IMR-90 (cell line): ENCODE measurements at regions not wholly inside any gene's neighbourhood (a gene's known extent, or its start where the extent isn't known, plus 50 kb on each side); places are given as distances from the start of the nearest gene placed in this dataset.

ENCODE experiments used
- ATAC-seq: fragments of 200-7000 bp; cut with Tn5 transposase; 2 replicates; pipeline ENCODE4 v1.9.1; 2020; ENCODE audit warnings: low read depth, mild to moderate bottlenecking, moderate library complexity
- BruUV-seq: library from RNA; stranded (reverse); fragments of 400-500 nt; replicated peaks from 2 replicates; lab custom pipeline; 2021; lab: Mats Ljungman, UMichigan
- CTCF ChIA-PET: fragments of 300-600 bp; formaldehyde crosslinking; extraction: SDS; loops from one replicate; lab custom pipeline; 2021; ENCODE audit warnings: antibody characterized with exemption; lab: Yijun Ruan, JAX
- POLR2A ChIA-PET: fragments of 300-600 bp; sonication (Branson Sonifier 250); formaldehyde crosslinking; loops from one replicate; lab custom pipeline; 2022; ENCODE audit warnings: antibody characterized with exemption; ENCODE audit not compliant: unreplicated experiment; lab: Charles Lee
- DNase-seq: peaks from one replicate; pipeline ENCODE4 v3.0.0; 2013
- H2AFZ ChIP-seq: replicated peaks from 2 replicates; pipeline ENCODE3; 2013; ENCODE audit warnings: low read length, mild to moderate bottlenecking; ENCODE audit not compliant: poor library complexity
- H2AK5ac ChIP-seq: 2 replicates; pipeline ENCODE4 v1.6.1; 2013; ENCODE audit warnings: low read depth, low read length, inconsistent platforms
- H2AK9ac ChIP-seq: replicated peaks from 2 replicates; pipeline ENCODE3; 2013; ENCODE audit warnings: mild to moderate bottlenecking, low read depth, low read length, moderate library complexity; ENCODE audit not compliant: poor library complexity
- H2BK120ac ChIP-seq: 2 replicates; pipeline ENCODE4 v1.6.1; 2013; ENCODE audit warnings: low read depth, low read length, inconsistent platforms
- H2BK15ac ChIP-seq: 3 replicates; pipeline ENCODE4 v1.6.1; 2013; ENCODE audit warnings: low read depth, low read length, inconsistent platforms
- H2BK20ac ChIP-seq: 2 replicates; pipeline ENCODE4 v1.6.1; 2013; ENCODE audit warnings: low read depth, mild to moderate bottlenecking, inconsistent platforms, low read length, moderate library complexity
- H2BK5ac ChIP-seq: 2 replicates; pipeline ENCODE4 v1.6.1; 2013; ENCODE audit warnings: mild to moderate bottlenecking, low read depth, low read length, inconsistent platforms; ENCODE audit not compliant: poor library complexity, severe bottlenecking
- H3K14ac ChIP-seq: replicated peaks from 2 replicates; pipeline ENCODE4 v1.6.1; 2013; ENCODE audit warnings: low read depth, low read length, inconsistent platforms
- H3K18ac ChIP-seq: 2 replicates; pipeline ENCODE4 v1.6.1; 2013; ENCODE audit warnings: low read depth, low read length, control low read depth
- H3K23ac ChIP-seq: 2 replicates; pipeline ENCODE4 v1.6.1; 2013; ENCODE audit warnings: low read depth, low read length, inconsistent platforms
- H3K27ac ChIP-seq: 2 replicates; pipeline ENCODE4 v1.5.1; 2013; ENCODE audit warnings: mild to moderate bottlenecking, control low read depth, low read length; ENCODE audit not compliant: insufficient read depth
- H3K27me3 ChIP-seq: 2 replicates; pipeline ENCODE4 v1.6.1; 2013; ENCODE audit warnings: low read length; ENCODE audit not compliant: control insufficient read depth, insufficient read depth
- H3K36me3 ChIP-seq: 2 replicates; pipeline ENCODE4 v1.6.1; 2013; ENCODE audit warnings: low read length, mixed read lengths; ENCODE audit not compliant: control insufficient read depth, insufficient read depth
- H3K4ac ChIP-seq: 2 replicates; pipeline ENCODE4 v1.6.1; 2013; ENCODE audit warnings: low read depth, low read length, inconsistent platforms
- H3K4me1 ChIP-seq: 2 replicates; pipeline ENCODE4 v1.6.1; 2013; ENCODE audit warnings: low read length, mixed read lengths; ENCODE audit not compliant: control insufficient read depth, insufficient read depth
- H3K4me2 ChIP-seq: 2 replicates; pipeline ENCODE4 v1.6.1; 2013; ENCODE audit warnings: low read depth, mild to moderate bottlenecking, control low read depth, low read length, moderate library complexity
- H3K4me3 ChIP-seq: 2 replicates; pipeline ENCODE4 v1.5.1; 2013; ENCODE audit warnings: low read depth, mild to moderate bottlenecking, control low read depth, low read length, moderate library complexity; ENCODE audit not compliant: insufficient read depth
- H3K56ac ChIP-seq: 2 replicates; pipeline ENCODE4 v1.6.1; 2013; ENCODE audit warnings: low read length, inconsistent platforms; ENCODE audit not compliant: insufficient read depth; ENCODE audit errors: extremely low read depth
- H3K79me1 ChIP-seq, 2 experiments: 2 replicates each; pipeline ENCODE4 v1.6.1; 2013; ENCODE audit warnings: low read length in 2 of 2, inconsistent platforms in 1 of 2, low read depth in 1 of 2
- H3K9ac ChIP-seq: 2 replicates; pipeline ENCODE4 v1.6.1; 2013; ENCODE audit warnings: low read depth, low read length, control low read depth
- H3K9me1 ChIP-seq: 2 replicates; pipeline ENCODE4 v1.6.1; 2013; ENCODE audit warnings: low read length, inconsistent platforms; ENCODE audit not compliant: insufficient read depth
- H3K9me3 ChIP-seq: 2 replicates; pipeline ENCODE4 v1.6.1; 2013; ENCODE audit warnings: low read length; ENCODE audit not compliant: control insufficient read depth, insufficient read depth
- H4K20me1 ChIP-seq: 2 replicates; pipeline ENCODE4 v1.6.1; 2013; ENCODE audit warnings: low read length, inconsistent platforms; ENCODE audit not compliant: insufficient read depth
- H4K5ac ChIP-seq: 2 replicates; pipeline ENCODE4 v1.6.1; 2013; ENCODE audit warnings: mild to moderate bottlenecking, low read depth, low read length, control low read depth
- H4K8ac ChIP-seq, 2 experiments: 2 replicates each; pipeline ENCODE4 v1.6.1; 2013; ENCODE audit warnings: low read depth in 2 of 2, low read length in 2 of 2, control low read depth in 1 of 2, inconsistent platforms in 1 of 2
- H4K91ac ChIP-seq: 2 replicates; pipeline ENCODE4 v1.6.1; 2013; ENCODE audit warnings: low read depth, low read length, inconsistent platforms; ENCODE audit not compliant: insufficient read depth
- FOS ChIP-seq: fragments of 150-350 bp; IDR thresholded peaks from 2 replicates; pipeline ENCODE4 v1.6.1; 2016; ENCODE audit warnings: low read depth, low read length
- MAFK ChIP-seq: IDR thresholded peaks from 2 replicates; pipeline ENCODE4 v1.6.1; 2012; ENCODE audit warnings: low read depth, low read length, improper control_type of control experiment
- MAZ ChIP-seq: IDR thresholded peaks from 2 replicates; pipeline ENCODE4 v1.6.1; 2012; ENCODE audit warnings: low read depth, mild to moderate bottlenecking, low read length, improper control_type of control experiment, moderate library complexity, borderline replicate concordance
- NFE2L2 ChIP-seq: fragments of 150-350 bp; IDR thresholded peaks from 2 replicates; pipeline ENCODE4 v1.6.1; 2016; ENCODE audit warnings: low read depth, mild to moderate bottlenecking, low read length
- RCOR1 ChIP-seq: IDR thresholded peaks from 2 replicates; pipeline ENCODE4 v1.6.1; 2012; ENCODE audit warnings: mild to moderate bottlenecking, low read length, improper control_type of control experiment; ENCODE audit not compliant: insufficient replicate concordance
- RFX5 ChIP-seq: IDR thresholded peaks from 2 replicates; pipeline ENCODE4 v1.8.0; 2012; ENCODE audit warnings: low read depth, mild to moderate bottlenecking, low read length, moderate library complexity
- WGBS, 2 experiments: methylation state at CpG; one replicate each; pipeline versions ENCODE4 v1.1.5 to v1.1.7; 2013; ENCODE audit warnings: missing lambda C conversion rate in 2 of 2; ENCODE audit not compliant: insufficient read length in 1 of 2; ENCODE audit errors: extremely low coverage in 2 of 2; 5-methylcytosine and 5-hydroxymethylcytosine counted together
- dilution Hi-C: fragments of 300-500 bp; cut with HindIII; formaldehyde crosslinking; loops from one replicate; pipeline ENCODE4 v1.14.3; 2018; ENCODE audit warnings: low sequenced_read_pairs; ENCODE audit not compliant: unreplicated experiment
- in situ Hi-C: fragments of 300-500 bp; cut with MboI; formaldehyde crosslinking; loops from 3 replicates; pipeline ENCODE4 v1.14.3; 2019; ENCODE audit warnings: low sequenced_read_pairs, inconsistent platforms, mixed read lengths
- intact Hi-C: fragments of 100-400 bp; cut with micrococcal nuclease; formaldehyde crosslinking; loops from 2 replicates; pipeline ENCODE4 v1.10.0; 2022
- TF ChIP-seq, protein P1 (sequence below): conservative IDR thresholded peaks from 2 replicates; pipeline ENCODE4 v1.5.1; 2012; ENCODE audit warnings: mild to moderate bottlenecking, low read depth, low read length, improper control_type of control experiment

DNA sequence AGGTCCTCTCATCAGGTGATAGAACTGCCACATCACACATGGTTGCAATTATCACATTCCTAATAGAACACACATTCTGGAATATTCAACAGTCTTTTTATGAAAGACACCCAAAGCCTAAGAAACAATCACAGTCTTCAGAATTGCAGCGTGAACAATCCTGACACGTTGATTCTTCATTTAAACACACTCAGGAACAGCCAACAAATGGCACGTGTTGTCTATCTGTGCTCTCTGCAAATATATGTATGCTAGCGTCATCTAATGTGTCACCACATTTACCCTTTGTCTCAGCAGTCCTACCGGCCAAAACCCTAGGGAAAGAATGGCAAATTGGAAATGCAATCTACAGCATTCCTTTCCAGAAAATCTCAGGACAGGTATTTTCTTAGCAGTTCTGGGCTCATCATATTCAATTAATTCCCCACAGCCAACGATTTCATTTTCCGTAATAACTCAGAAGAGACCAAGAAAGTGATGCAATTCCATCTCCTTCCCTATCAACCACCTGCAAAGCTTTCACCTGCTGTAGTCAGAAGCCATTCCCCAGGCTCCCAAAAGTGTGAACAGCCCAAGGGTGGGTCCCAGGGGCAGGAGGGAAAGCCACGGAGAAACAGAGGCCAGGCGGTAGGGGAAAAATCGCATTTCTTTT, 280.3 kb upstream of the JARID2 start:
- Histone ChIP-seq H3K18ac (no peak overlapping the region), H3K27ac (no peak overlapping the region), H3K36me3 (no peaks in the 10 kb centered on the region), H3K4me2 (no peak overlapping the region), H2AK5ac (no peak overlapping the region), H3K9ac (no peak overlapping the region), H2BK15ac (no peak overlapping the region), H3K56ac (no peak overlapping the region), H3K9me3 (no peaks in the 10 kb centered on the region; the same call in 1 of the 2 replicates), H3K27me3 (no peaks in the 10 kb centered on the region), H2AFZ (no peak overlapping the region), H2BK120ac (no peak overlapping the region), H4K20me1 (no peaks in the 10 kb centered on the region), H3K4me1 (peaks cover 5% of the 10 kb centered on the region), H2BK5ac (no peak overlapping the region), H3K23ac (no peak overlapping the region), H3K4me3 (no peak overlapping the region), H2AK9ac (no peak overlapping the region), H4K5ac (no peak overlapping the region), H3K4ac (no peak overlapping the region), H2BK20ac (no peak overlapping the region), H3K14ac (no peak overlapping the region), H4K91ac (no peak overlapping the region), H3K79me1 (no peaks in the 10 kb centered on the region), H4K8ac (no peak overlapping the region), H3K9me1 (peaks cover 3% of the 10 kb centered on the region; the same call in 1 of the 2 replicates)
- ChIA-PET POLR2A (no interaction called here), CTCF (interaction anchor here (0.6 kb wide), 1 partner anchor 108 kb away, joined by 3 read pairs; no protein-coding TSS in a partner anchor)
- BruUV-seq: no TSS peak
- 80% methylated on average over 3 of the region's 10 CpGs; no CpG with 5 or more reads in 1 of the 2 experiments for WGBS, 2 experiments
- ATAC-seq (no peak), DNase-seq (no peak)
- intact Hi-C loops (no loop called here), in situ Hi-C loops (no loop called here), dilution Hi-C loops (no loop called here)
- TF ChIP-seq, protein P1, sequence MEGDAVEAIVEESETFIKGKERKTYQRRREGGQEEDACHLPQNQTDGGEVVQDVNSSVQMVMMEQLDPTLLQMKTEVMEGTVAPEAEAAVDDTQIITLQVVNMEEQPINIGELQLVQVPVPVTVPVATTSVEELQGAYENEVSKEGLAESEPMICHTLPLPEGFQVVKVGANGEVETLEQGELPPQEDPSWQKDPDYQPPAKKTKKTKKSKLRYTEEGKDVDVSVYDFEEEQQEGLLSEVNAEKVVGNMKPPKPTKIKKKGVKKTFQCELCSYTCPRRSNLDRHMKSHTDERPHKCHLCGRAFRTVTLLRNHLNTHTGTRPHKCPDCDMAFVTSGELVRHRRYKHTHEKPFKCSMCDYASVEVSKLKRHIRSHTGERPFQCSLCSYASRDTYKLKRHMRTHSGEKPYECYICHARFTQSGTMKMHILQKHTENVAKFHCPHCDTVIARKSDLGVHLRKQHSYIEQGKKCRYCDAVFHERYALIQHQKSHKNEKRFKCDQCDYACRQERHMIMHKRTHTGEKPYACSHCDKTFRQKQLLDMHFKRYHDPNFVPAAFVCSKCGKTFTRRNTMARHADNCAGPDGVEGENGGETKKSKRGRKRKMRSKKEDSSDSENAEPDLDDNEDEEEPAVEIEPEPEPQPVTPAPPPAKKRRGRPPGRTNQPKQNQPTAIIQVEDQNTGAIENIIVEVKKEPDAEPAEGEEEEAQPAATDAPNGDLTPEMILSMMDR: no peak
- TF ChIP-seq MAFK: no peak
- TF ChIP-seq MAZ: no peak
- TF ChIP-seq NFE2L2: no peak
- TF ChIP-seq RFX5: no peak
- TF ChIP-seq FOS: no peak
- TF ChIP-seq RCOR1: no peak
